ENCODE measurements at regions not wholly inside any gene's neighbourhood (a gene's known extent, or its start where the extent isn't known, plus 50 kb on each side); places are given as distances from the start of the nearest gene placed in this dataset.

DNA sequence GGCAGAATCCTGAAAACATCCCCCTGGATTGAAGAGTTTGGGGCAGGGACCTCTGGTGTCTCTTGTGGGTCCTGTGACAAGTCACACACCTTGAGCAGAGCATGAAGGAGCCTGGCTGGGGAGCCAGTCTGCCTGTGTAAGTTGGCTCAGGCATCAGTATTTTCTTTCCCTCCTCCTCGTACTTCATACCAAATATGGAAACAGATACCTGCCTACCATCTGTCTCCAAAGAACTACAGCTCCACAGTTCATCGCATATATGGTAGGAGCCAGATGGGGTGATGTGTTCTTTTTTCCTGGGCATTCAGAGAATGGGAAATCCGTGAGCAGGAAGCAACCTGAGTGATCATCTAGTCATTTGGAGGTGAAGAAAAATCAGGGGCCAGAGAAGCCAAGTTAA is 177.3 kb upstream of the RAD23B start:
- Histone ChIP-seq H3K9me3 (no peaks in the 10 kb centered on the region), H3K27ac (no peak overlapping the region), H3K27me3 (no peaks in the 10 kb centered on the region), H3K4me3 (replicated peaks in 1 of 3) (no peak overlapping the region), H3K36me3 (no peaks in the 10 kb centered on the region), H3K4me1 (no peaks in the 10 kb centered on the region)
- DNase-seq, result no peak
- intact Hi-C loops (cut with DNase I), result no loop called here
- WGBS, 2 donors, result 76 to 79% methylated on average over 3 of the region's 3 CpGs
- TF ChIP-seq, protein P1, sequence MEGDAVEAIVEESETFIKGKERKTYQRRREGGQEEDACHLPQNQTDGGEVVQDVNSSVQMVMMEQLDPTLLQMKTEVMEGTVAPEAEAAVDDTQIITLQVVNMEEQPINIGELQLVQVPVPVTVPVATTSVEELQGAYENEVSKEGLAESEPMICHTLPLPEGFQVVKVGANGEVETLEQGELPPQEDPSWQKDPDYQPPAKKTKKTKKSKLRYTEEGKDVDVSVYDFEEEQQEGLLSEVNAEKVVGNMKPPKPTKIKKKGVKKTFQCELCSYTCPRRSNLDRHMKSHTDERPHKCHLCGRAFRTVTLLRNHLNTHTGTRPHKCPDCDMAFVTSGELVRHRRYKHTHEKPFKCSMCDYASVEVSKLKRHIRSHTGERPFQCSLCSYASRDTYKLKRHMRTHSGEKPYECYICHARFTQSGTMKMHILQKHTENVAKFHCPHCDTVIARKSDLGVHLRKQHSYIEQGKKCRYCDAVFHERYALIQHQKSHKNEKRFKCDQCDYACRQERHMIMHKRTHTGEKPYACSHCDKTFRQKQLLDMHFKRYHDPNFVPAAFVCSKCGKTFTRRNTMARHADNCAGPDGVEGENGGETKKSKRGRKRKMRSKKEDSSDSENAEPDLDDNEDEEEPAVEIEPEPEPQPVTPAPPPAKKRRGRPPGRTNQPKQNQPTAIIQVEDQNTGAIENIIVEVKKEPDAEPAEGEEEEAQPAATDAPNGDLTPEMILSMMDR (IDR thresholded peaks at IDR 0.05), result no peak
- no peak for TF ChIP-seq POLR2A (IDR thresholded peaks at IDR 0.05)

DNA sequence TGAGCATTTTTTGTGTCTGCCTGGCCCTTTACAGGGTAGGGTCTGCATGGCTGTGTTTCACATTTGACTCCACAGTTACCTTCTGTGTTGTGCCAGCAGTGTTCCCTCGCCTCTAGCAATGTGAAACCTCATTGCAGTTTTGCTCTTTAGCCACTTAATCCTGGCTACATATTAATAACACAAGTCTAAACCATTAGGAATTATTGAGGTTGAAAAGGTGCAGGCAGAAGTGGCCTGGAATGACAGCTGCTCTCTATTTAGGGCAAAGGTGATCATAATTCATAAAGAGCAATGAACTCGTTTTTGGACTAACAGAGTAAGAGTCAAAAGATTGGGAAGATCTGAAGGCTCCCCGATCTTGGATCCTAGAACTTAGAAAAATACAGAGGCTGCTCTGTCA is 176.7 kb upstream of the RAD23B start:
- WGBS, 2 donors, result 90 to 91% methylated on average over 3 of the region's 3 CpGs
- intact Hi-C loops (cut with DNase I), result no loop called here

DNA sequence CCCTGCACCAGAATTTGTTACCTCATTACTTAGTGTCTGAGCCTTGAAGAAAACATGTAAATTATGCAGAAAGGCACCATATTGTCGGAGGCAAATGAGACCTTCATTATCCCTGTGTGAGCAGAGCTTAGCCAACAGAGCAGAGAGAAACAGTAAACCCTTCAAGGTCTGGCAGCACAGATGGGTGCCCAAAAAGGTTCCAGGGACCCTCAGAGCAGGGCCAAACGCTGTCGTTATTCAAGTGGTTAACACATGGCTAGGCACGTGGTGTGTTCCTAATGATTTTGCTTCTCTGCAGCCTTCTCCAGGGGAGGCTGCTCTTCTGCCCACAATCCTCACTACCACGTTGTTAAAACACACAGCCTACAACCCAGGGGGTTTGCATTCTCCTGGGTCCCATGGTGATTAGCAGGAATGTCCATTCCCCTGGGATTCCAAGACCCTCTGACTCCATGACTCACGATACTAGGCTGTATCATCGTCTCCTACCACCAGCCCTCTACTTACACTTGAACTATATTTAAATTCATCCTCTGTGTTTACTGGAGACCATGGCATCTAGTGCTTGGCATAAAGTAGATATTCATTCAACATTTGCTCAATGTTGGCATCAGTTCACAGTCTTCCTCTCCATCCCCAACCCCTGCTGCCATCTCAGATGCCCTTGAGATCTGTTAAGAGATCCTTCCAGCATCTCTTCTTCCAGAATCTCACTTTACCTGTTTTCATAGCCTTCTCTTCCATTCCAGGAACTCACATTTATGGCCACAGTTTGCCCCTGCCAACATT is 174.5 kb upstream of the RAD23B start:
- DNase-seq, result no peak
- Histone ChIP-seq H3K36me3 (no peaks in the 10 kb centered on the region), H3K27me3 (no peaks in the 10 kb centered on the region), H3K4me3 (replicated peaks in 1 of 3) (no peak overlapping the region), H3K9me3 (no peaks in the 10 kb centered on the region), H3K27ac (no peak overlapping the region), H3K4me1 (no peaks in the 10 kb centered on the region)
- no peak for TF ChIP-seq POLR2A (IDR thresholded peaks at IDR 0.05)
- TF ChIP-seq, protein P1 (IDR thresholded peaks at IDR 0.05), result no peak
- 80 to 88% methylated on average over 7 of the region's 7 CpGs for WGBS, 2 donors
- intact Hi-C loops (cut with DNase I), result no loop called here

More for the DNA sequence above, 176.7 kb upstream of the RAD23B start:
- TF ChIP-seq, protein P1 (IDR thresholded peaks at IDR 0.05), result no peak
- TF ChIP-seq POLR2A (IDR thresholded peaks at IDR 0.05), result no peak
- DNase-seq, result no peak
- Histone ChIP-seq H3K27me3 (no peaks in the 10 kb centered on the region), H3K36me3 (no peaks in the 10 kb centered on the region), H3K4me1 (no peaks in the 10 kb centered on the region), H3K4me3 (replicated peaks in 1 of 3) (no peak overlapping the region), H3K27ac (no peak overlapping the region), H3K9me3 (no peaks in the 10 kb centered on the region)

DNA sequence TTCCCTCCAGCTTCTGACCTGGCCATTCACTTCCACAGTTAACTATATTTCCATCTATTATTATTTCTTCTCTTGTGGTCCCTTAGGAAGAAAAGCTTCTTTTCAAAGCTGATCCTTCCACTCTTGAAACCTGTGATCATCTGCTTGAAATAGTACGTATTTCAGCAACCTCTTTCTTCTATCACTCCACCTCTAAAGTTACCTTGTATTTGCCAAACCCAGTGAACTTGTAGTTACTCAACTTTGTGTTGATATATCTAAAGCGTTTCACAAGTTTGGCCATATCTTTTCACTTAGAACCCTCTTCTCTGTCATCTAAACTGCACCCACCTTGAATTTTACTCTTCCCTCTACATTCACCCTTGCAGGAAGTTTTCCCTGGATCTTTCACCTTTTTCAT is 173.8 kb upstream of the RAD23B start:
- no peak for DNase-seq
- TF ChIP-seq POLR2A (IDR thresholded peaks at IDR 0.05), result no peak
- TF ChIP-seq, protein P1 (IDR thresholded peaks at IDR 0.05), result no peak
- H3K4me3 ChIP-seq (replicated peaks in 1 of 3), result no peak overlapping the region
- WGBS, 2 donors, result 96 to 98% methylated on average over 2 of the region's 2 CpGs
- no peaks in the 10 kb centered on the region for H3K9me3 ChIP-seq
- H3K36me3 ChIP-seq, result no peaks in the 10 kb centered on the region
- H3K27ac ChIP-seq, result no peak overlapping the region
- H3K27me3 ChIP-seq, result no peaks in the 10 kb centered on the region
- H3K4me1 ChIP-seq, result no peaks in the 10 kb centered on the region
- intact Hi-C loops (cut with DNase I), result no loop called here

DNA sequence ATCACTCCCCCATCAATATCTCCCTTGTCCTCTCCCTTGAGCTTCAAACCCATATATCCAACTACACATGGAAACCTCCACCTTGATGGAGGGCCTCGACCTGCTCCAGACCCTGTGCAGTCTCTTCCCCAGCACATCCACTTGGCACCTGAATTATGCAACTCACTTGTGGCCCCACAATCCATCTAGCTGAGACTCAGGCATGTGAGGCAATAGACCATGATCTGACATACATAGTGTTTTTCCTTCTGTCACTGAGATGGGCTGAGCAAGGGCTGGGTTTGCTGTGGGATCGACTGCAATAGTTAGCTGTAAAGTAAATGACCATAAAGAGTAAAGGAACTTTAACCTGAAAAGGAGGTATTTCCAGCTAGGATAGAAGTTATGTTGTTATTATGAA is 172.9 kb upstream of the RAD23B start:
- no peaks in the 10 kb centered on the region for H3K4me1 ChIP-seq
- no peaks in the 10 kb centered on the region for H3K27me3 ChIP-seq
- TF ChIP-seq POLR2A (IDR thresholded peaks at IDR 0.05), result no peak
- TF ChIP-seq, protein P1 (IDR thresholded peaks at IDR 0.05), result no peak
- 79 to 90% methylated on average over 2 of the region's 2 CpGs for WGBS, 2 donors
- no peak for DNase-seq
- no peaks in the 10 kb centered on the region for H3K36me3 ChIP-seq
- H3K4me3 ChIP-seq (replicated peaks in 1 of 3), result no peak overlapping the region
- no peak overlapping the region for H3K27ac ChIP-seq
- H3K9me3 ChIP-seq, result no peaks in the 10 kb centered on the region
- intact Hi-C loops (cut with DNase I), result no loop called here

All from thyroid gland (tissue), 4 donors.